ENCODE measurements at regions not wholly inside any gene's neighbourhood (a gene's known extent, or its start where the extent isn't known, plus 50 kb on each side); places are given as distances from the start of the nearest gene placed in this dataset.

DNA sequence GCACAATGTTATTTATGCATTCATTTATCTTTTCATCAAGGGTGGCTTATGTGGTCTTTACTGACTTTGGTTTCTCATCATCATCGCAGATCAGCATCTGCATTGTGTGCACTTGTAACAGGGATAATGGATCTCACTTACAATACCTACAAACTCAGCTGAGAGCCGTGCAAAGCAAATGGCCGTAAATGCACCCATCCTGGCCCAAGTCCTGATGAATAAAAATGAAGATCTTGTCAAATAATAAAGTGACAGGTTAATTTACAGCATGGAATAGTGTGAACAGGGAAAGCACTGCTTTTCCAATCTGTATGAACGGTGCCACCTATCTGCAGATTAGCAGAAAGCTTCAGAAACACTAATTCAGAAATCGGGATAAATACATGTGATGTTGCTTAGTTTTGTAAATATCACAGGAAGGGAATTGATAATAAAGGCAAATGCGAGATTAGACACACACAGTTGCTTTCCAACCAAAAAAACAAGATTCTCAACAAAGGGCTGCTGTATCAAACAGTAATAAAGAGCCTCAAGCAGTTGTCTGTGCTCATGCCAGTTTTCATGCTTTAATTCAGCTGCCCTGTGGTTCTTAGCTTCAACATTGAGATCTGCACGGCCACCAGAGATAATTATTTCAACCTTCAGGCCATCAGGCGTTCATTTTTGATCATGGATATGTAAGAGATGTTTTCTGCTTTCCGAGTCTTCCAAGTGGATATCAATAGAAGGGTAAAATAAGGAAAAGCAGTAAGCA is 153.4 kb upstream of the POU5F2 start:
- DNase-seq (ENCODE audit: low spot score in 2 of 2, unreplicated experiment in 2 of 2): no peak
- no peaks in the 10 kb centered on the region for H3K27me3 Mint-ChIP-seq (ENCODE audit: low read depth)
- no peaks in the 10 kb centered on the region for H3K9me3 Mint-ChIP-seq
- H3K36me3 Mint-ChIP-seq: no peaks in the 10 kb centered on the region
- no peak overlapping the region for H3K4me3 Mint-ChIP-seq
- TF ChIP-seq CTCF (IDR thresholded peaks at IDR 0.05; ENCODE audit: unreplicated experiment): no peak
- H3K27ac Mint-ChIP-seq: no peak overlapping the region
- peaks cover 13% of the 10 kb centered on the region for H3K4me1 Mint-ChIP-seq

DNA sequence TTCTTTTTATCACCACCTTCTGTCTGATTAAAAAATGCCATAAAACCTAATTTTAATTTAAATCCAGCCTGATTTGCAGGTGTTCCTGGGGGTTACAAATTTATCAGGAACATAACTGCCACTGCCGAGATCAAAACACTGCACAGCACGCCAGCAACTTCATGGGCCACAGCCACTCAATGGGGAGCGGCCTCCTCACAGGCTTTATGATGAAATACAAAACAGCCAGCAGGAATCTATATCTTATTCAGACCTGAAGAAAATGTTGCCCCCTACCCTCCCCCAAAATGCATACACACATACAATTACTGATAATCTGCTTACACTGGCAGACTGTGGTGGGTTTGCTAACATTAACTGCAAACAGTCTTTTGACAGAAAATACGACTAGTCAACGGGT is 151.7 kb upstream of the POU5F2 start:
- H3K4me1 Mint-ChIP-seq: peaks cover 13% of the 10 kb centered on the region
- no peak overlapping the region for H3K4me3 Mint-ChIP-seq
- no peaks in the 10 kb centered on the region for H3K9me3 Mint-ChIP-seq
- no peak for TF ChIP-seq CTCF (IDR thresholded peaks at IDR 0.05; ENCODE audit: unreplicated experiment)
- H3K27ac Mint-ChIP-seq: no peak overlapping the region
- H3K27me3 Mint-ChIP-seq (ENCODE audit: low read depth): no peaks in the 10 kb centered on the region
- H3K36me3 Mint-ChIP-seq: no peaks in the 10 kb centered on the region
- DNase-seq (ENCODE audit: low spot score in 2 of 2, unreplicated experiment in 2 of 2): no peak

GRCh38 chr5:93892481-93892880 is 151.1 kb upstream of the POU5F2 start:
- TF ChIP-seq CTCF (IDR thresholded peaks at IDR 0.05; ENCODE audit: unreplicated experiment): no peak
- H3K27me3 Mint-ChIP-seq (ENCODE audit: low read depth): no peaks in the 10 kb centered on the region
- H3K27ac Mint-ChIP-seq: no peak overlapping the region
- H3K9me3 Mint-ChIP-seq: no peaks in the 10 kb centered on the region
- DNase-seq (ENCODE audit: low spot score in 2 of 2, unreplicated experiment in 2 of 2): no peak
- H3K4me3 Mint-ChIP-seq: no peak overlapping the region
- H3K36me3 Mint-ChIP-seq: no peaks in the 10 kb centered on the region
- H3K4me1 Mint-ChIP-seq: peaks cover 13% of the 10 kb centered on the region

DNA sequence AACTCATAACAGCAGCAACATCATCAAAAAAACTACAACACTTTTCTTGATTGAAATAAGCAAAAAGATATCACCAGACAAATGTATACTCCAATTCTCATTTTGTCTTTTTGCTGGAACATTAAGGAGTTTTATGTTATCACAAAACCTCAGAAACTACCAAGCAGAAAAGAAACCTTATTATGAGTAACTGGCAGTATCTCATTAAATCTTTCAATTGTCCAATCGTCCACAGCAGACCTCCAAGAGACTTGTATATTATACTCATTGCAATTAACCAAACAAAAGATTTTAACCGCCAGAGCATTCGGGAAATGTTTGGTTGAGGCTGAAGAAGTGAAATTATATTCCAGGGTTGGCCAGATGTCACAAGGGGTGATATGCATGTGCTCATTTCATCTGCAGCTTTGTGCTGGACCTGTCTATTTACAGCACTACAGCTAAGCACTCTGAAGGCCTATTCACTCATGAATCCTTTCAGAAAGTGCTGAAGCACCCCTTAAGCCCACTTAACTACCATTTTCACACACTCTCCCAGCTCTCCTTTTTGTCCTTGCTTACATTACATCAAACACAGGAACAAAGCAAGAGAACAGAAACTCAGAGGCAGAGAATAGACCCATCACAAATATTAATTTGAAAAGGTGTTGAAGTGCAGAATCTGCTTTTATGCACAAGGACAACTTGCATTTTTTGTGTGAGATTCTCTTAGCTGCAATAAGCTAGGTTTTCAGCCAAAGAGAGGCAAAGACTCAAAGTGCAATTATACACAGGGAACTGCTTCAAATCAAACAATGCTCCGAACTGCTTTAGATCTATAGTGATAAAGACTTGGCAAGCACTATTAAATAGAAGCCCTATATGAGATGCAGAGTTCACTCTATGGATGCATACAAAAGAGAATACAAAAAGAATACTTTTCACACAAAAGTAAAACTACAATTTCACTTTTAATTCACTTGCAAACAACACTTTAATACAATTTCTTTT is 150.4 kb upstream of the POU5F2 start:
- DNase-seq (ENCODE audit: low spot score in 2 of 2, unreplicated experiment in 2 of 2): no peak
- Mint-ChIP-seq H3K27ac (no peak overlapping the region), H3K4me3 (no peak overlapping the region), H3K27me3 (ENCODE audit: low read depth) (no peaks in the 10 kb centered on the region), H3K9me3 (no peaks in the 10 kb centered on the region), H3K36me3 (no peaks in the 10 kb centered on the region), H3K4me1 (peaks cover 13% of the 10 kb centered on the region)
- no peak for TF ChIP-seq CTCF (IDR thresholded peaks at IDR 0.05; ENCODE audit: unreplicated experiment)

- Mint-ChIP-seq H3K4me3 (no peak overlapping the region), H3K4me1 (peaks cover 13% of the 10 kb centered on the region), H3K27ac (peak overlapping the region; percentile 0), H3K27me3 (ENCODE audit: low read depth) (no peaks in the 10 kb centered on the region), H3K36me3 (no peaks in the 10 kb centered on the region), H3K9me3 (no peaks in the 10 kb centered on the region)
- TF ChIP-seq CTCF (IDR thresholded peaks at IDR 0.05; ENCODE audit: unreplicated experiment): no peak
- DNase-seq (ENCODE audit: low spot score in 2 of 2, unreplicated experiment in 2 of 2): no peak
Observed at GRCh38 chr5:93890657-93891056, 149.3 kb upstream of the POU5F2 start.
